SIG-M5 treated with dmso at 0.1 percent for 504 hours (cell line): ENCODE measurements at regions not wholly inside any gene's neighbourhood (a gene's known extent, or its start where the extent isn't known, plus 50 kb on each side); places are given as distances from the start of the nearest gene placed in this dataset.
"Not testable (repeated sequence)": the region's sequence is repeated elsewhere in the genome, so short reads cannot be mapped to it uniquely, and the experiment has no call there.

Source experiments
- DNase-seq: peaks from one replicate; lab custom pipeline; 2025; ENCODE audit not compliant: unreplicated experiment; lab: John Stamatoyannopoulos, UW

DNA sequence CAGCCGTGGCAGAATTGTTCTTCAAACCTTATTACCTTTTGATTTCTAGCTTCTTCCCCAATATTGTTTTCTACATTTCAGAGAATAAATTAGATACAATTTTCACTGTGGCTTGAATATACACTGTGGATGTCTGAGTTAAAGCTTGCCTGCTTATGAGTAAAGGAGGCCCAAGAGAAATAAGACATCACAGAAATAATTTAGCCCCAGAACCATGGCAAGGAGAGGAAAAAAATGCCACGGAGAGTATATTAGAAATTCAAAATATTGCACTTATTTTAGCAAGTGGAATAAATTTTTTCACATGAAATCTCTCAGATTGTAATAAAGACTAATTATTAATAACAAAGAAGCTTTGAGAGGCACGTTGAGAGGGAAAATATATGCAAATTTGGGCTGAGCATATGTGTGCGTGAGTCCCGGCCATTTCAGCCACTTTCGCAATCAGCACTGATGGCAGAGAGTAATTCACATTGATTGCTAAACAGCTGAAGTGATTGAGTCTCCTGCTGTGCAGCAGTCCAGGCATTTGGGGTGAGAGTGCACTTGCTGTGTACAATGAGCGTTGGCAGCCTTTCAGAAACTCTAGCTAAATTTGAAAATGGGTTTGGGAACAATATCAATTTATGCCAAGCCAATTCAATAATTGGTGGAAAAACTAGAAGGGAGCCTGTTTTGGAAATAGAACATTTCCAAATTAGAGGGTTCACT lies 596.0 kb downstream of the EPM2A start:
- peak; percentile 3 for DNase-seq

DNA sequence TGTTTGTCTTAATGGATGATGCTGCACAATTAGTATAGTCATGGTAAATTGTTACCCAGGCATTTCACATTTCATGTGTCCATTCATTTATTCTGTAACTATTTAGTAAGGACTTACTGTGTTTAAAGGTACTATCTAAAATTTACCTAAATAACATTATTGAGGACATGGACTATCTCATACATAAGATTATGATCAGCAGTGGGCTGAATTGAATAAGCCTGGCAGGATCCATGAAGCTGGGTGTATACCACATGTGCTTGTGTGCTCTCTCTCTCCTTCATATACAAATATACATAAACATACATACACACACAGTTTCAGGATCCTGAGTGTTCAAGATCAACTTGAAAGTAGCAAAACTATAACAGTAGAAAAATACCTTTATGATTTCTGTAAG lies 595.4 kb downstream of the EPM2A start:
- no peak for DNase-seq

DNA sequence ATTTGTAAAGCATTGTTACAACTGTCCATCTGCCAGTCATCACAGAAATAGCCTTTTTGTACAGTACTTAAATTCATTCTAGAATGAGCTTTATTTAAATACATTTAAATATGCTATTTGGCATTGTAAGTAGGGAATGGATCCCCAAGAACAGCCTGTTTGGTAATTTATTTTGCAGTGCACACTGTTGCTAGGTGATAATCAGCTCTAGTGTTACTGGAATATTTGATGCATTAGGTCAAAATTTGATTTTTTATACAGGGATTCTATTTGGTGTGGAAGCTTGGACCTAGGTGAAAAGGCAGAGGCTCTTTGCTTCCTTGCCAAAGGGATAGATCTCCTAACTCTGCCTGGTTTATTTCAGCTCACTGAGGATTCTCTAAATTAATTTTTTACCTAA lies 593.7 kb downstream of the EPM2A start:
- DNase-seq, result no peak

DNA sequence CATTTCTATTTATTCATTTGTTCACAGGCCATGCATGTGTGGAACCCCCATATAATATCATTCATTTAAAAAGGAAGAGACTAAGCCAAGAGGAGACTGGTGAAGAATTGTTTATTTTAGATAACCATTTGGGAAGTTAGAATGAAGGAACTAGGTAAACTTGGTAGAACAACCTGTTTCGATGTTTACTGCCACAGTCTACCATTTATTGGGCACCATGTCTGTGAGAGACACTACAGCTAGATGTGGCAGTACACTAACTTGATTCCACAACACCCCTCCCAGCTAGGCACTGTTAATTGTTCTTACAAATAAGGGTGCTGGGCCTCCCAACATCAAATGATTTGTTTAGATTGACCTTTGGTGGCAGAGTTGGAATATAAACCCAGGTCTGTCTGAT lies 592.4 kb downstream of the EPM2A start:
- no peak for DNase-seq

DNA sequence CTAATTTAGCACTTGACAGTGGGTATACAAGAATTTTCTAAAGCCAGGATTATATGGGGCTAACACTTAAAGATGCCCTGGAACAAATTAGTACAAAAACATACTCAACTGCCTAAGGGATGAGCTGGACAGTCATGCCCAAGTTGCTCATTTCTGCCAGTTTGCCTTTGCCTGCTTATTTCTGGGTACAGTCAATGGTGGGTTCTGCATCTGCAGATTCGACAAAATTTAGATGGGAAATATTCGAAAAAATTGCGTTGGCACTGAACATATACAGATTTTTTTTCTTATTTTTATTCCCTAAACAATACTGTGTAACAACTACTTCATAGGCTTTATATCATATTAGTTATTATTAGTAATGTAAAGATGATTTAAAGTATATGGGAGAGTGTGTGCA lies 591.9 kb downstream of the EPM2A start:
- DNase-seq, result no peak

DNA sequence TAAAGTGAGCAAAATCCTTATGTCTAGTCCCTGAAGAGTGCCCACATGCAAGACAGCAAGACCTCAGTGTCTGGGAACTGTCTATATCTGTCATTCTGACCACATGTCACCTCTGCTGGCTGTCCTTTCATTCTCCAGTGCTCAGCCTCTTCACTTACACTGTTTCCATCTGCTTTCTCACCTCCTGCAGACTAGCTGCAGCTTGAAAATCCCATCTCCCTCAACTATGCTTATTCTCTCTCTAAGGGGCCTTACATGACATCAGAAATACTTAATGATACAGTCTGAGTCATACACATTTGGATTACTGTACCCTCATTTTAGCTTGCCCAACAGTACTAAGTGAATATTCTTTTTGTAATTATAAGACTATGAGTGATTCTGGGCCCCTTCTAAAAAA lies 587.8 kb downstream of the EPM2A start:
- DNase-seq, result no peak

DNA sequence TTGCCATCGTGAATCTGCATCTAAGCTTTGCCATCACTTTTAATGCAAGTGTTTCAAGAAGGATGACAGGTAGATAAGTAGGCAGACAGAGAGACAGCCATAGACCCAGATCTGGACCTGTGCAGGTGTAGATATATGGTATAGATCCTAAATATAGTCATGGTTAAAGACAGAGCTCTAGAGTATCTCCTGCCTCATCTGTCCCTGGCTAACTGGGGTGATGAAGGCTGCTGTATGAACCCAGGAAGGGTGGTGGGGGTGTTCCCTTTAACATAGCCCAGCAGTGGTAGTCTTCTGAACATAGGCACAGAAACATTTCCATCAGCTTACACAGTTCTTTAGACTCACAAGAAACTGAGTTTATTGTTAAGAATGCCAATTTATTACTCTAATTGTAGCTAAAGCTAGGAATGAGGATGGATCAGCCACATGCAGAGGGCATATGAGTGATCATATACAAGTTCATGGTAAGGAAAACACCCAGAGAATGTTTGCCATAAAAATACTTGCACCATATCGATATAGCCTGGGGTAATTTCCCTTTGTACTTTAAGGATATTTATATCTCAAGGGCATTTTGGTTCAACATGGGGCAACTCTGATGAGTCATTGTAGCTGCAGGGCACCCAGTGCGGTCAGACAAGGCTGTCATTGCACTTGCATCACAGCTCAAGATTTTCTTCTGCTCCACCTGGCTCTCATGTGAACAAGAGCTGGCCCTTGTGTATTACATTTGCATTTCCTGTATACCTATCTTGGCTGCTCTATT lies 587.2 kb downstream of the EPM2A start:
- DNase-seq, result peak; percentile 93

DNA sequence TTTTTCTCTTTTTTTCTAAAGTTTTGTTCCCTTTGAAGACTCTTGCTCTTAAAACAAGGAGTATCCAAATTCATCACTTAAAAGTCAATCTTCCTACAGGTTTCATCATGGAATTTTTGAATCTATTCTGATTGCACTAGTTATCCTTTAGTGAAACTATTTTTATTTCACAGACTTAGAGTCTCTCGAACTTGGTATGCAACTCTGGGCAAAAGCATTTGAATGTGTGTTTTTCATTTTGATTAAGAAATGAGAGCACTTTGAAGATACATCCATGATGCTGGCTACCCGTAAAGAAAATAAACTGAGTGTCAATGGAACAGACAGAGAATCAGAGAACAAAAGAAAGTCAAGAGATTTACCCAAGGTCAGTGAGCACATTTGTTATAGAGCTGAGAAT lies 586.5 kb downstream of the EPM2A start:
- no peak for DNase-seq

DNA sequence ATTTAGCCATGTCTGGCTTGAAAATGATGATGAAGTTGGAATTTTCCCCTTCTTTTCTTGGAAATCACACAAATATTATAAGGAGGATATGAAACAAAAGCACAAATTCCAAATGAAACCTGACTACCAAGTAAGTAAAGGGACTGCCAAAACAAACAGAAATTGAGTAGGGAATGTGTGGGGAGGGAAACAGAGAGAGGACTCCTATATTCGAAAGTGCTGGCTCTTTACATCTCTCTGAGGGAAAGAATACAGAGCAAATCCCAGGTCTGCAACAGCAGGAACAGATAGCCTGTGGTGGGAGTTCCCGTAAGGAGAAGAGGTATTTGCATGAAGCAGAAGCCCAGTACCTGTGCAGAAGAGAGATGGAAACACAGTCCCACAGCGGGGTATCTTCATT lies 583.7 kb downstream of the EPM2A start:
- DNase-seq, result no peak

DNA sequence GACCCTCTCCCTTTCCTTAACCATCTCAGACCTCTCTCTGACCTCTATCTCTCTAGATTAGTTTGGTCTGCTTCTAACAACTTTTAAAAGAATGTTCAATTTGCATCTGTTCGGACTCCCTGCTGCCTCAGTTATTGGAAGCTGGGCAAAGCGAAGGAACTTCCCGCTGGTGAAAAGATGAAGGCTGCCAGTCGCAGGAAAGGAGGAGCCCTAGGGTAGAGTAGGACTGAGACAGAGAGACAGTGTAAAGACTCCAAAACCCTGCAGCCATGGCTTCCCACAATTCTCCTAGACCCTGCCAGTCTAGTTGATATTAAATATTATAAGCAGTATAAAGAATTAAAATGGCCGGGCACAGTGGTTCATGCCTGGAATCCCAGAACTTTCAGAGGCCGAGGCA lies 581.8 kb downstream of the EPM2A start:
- DNase-seq, result no peak

DNA sequence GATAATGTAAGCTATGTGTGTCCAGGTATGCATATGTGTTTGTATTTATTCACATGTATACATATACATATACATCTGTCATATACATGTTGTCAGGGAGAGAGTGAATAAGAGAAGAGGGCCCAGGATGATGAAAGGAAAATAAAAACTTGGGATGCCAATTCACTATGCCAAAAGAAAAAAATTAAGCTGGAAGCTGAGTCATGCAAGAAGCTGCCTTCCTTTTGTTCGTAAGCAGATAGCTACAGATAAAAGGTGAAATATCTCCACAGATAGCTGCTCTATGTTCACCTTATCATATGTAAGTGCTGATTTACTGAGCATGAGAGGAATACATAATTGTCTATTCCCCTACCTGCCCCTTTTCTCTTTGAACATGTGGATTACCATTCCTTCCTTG lies 579.9 kb downstream of the EPM2A start:
- DNase-seq, result no peak

DNA sequence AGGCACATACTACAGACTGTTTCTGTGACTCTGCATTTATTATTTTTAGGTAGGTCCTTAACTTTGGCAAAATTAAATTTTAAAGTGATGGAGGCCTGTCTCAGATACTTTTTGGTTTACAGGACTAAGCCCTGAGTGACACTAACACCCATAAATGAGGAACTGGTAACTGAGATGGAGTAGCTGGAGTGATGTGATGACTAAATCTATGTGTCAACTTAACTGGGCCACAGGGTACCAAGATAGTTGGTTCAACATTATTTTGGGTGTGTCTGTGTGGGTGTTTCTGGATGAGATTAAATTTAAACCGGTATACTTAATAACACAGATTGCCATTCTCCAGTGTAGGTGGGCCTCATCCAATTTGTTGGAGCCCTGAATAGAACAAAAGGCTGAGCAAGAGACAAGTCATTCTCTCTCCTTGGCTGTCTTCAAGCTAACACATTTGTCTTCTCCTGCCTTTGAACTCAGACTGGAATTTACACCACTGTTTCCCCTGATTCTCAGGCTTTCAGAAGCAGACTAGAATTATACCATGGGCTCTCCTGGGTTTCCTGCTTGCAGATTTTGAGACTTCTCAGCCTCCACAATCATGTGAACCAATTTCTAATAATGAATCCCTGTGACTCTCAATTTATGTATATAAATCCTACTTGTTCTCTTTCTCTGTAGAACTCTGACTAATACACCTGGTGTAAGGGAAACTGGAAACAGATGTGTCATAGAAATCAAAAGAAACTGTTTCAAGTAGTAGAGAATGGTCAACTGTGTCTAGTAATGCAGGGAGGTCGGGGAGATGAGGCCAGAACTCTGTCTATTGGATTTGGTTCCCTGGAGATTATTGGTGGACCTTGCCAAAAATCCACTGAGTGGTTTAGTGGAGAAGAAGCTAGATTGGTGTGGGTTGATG lies 579.2 kb downstream of the EPM2A start:
- DNase-seq, result peak; percentile 20

DNA sequence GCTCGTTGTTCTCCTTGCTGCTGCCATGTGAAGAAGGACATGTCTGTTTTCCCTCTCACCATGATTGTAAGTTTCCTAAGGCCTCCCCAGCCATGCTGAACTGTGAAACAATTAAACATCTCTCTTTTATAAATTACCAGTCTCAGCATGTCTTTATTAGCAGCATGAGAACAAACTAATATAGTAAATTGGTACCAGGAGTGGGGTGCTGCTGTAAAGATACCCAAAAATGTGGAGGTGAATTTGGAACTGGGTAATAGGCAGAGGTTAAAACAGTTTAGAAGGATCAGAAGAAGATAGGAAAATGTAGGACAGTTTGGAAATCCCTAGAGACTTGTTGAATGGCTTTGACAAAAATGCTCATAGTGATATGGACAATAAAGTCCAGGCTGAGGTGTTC lies 576.7 kb downstream of the EPM2A start:
- not testable (repeated sequence) for DNase-seq

DNA sequence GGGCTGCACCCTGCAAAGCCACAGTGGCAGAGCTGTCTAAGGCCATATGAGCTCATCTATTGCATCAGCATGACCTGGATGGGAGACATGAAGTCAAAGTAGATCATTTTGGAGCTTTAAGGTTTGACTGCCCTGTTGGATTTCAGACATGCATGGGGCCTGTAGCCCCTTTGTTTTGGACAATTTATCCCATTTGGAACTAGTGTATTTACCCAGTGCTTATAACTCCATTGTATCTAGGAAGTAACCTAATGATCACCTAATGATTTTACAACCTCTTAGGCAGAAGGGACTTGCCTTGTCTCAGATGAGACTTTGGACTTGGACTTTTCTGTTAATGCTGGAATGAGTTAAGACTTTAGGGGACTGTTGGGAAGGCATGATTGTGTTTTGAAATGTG lies 575.4 kb downstream of the EPM2A start:
- no peak for DNase-seq

DNA sequence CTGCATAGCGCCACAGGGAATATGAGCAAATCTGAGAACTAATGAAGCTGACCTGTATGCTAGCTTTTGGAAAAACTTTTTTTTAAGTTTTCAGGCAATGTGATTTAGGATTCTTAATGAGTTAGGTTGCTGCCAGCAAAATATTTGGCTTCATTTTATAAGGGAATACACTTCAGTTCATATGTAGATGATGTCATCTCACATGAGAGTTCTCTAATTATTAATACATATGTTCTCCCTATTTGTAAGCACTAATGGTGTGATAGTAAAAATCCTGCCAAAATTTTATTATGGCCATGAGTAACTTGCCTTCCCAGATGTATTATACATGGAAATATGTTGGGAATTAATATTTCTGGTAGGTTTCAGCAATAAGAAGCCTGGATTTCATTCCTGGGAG lies 573.8 kb downstream of the EPM2A start:
- DNase-seq, result no peak

DNA sequence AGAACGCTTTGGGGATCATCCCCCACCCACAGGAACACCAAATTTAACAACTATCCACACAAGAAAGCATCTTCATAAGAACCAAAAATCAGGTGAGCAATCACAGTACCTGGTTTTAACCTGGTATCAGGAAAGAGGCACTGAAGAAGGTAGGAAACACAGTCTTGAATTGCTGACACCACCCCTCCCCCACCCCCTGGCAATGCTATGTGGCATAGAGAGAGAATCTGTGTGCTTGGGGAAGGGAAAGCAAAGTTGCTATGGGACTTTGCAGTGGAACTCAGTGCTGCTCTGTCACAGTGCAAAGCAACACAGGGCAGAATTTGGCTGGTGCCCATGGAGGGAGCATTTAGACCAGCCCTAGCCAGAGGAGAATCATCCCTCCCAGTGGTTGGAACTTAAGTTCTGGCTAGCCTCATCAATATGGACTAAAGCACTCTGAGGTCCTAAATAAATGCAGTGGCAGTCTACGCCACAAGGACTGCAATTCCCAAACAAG lies 565.5 kb downstream of the EPM2A start:
- DNase-seq, result no peak

DNA sequence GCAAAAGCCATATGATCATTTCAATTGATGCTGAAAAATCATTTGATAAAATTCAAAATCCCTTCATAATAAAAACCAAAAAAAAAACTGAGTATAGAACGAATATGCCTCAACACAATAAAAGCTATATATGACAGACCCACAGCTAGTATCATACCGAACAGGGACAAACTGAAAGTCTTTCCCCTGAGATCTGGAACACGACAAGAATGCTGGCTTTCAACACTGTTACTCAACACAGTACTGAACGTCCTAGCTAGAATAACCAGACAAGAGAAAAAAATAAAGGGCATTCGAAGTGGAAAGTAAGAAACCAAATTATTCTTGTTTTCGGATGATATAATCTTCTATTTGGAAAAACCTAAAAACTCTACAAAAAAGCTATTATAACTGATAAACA lies 559.9 kb downstream of the EPM2A start:
- DNase-seq, result no peak

DNA sequence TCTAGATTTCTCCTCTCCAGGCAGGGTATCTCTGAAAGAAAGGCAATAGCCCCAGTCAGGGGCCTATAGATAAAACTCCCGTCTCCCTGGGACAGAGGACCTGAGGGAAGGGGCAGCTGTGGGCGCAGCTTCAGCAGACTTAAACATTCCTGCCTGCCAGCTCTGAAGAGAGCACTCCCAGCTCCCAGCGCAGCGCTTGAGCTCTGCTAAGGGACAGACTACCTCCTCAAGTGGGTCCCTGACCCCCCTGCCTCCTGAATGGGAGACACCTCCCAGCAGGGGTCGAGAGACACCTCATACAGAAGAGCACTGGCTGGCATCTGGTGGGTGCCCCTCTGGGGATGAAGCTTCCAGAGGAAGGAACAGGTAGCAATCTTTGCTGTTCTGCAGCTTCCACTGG lies 556.9 kb downstream of the EPM2A start:
- no peak for DNase-seq

DNA sequence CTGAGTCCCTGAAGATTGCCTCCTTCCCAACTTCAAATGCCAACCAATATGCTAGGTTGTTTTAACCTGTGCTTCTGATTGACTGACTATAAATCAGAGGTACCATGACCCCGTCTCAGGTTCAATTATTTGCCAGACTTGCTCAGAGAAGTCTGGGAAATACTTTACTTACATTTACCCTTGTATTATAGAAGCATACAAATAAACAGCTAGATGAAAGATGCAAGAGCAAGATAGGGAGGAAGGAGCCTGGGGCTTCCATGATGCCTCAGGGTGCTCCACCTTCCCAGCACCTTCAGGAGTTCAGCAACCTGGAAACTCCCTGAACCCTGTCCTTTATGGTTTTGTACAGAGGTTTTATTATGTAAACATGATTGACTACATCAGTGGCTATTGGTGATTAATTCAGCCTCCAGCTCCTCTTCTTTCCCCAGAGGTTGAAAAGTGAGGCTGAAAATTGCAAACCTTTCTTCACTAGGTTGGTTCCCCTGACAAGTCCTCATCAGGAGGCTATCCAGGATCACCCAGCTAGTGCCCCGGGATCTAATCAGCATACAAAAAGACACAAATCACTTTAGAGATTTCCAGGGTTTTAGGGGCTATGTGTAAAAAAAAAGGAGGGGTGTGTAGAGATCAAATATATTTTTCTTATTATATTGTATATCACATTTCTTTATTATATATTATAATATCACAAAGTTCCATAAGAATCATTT lies 547.7 kb downstream of the EPM2A start:
- no peak for DNase-seq

DNA sequence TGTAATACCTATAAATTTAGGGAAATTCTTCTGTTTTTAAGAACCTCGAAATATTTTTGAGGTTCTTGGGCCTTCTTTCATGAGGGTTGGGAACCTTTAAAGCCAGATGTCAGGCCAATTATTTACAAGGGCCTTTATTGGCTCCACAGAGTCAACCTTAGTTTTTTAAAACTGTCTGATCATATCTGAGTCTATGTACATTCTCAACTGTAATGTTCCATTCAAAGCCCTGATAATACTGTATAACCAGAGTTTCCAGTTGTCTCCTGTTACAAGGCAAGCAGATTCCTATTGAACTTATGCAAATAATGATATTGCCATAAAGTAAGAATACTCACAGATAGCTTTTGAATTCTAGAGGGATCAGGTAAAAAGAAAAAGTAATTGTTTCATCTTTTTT lies 545.5 kb downstream of the EPM2A start:
- DNase-seq, result peak; percentile 28

DNA sequence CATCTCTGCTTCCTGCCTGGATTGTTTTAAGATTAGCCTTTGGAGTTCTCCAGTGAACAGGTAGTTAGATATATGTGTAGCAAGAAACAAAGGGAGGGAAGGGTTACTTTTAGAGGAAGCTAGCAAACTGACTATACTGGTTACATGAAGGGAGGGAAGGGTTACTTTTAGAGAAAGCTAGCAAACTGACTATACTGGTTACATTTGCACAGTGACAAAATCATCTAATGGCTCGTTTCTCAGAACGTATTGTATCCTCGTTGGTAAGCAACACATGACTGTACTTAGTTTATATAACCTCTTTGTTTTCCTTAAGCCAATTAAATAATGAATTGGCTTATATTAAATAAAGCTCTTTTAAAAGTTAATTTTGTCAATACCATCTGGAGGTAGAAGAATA lies 540.9 kb downstream of the EPM2A start:
- no peak for DNase-seq
